ENCODE measurements at regions not wholly inside any gene's neighbourhood (a gene's known extent, or its start where the extent isn't known, plus 50 kb on each side); places are given as distances from the start of the nearest gene placed in this dataset.

DNA sequence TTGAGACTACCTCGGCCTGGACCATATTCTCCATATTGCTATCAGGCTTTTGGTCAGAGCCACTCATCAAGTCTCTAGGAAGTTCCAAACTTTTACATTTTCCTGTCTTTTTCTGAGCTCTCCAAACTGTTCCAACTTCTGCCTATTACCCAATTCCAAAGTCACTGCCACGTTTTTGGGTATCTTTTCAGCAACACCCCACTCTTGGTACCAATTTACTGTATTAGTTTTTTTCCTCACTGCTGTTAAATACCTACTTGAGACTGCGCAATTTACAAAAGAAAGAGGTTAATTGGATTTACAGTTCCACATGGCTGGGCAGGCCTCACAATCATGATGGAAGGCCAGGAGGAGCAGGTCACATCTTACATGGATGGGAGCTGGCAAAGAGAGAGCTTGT, 507.8 kb upstream of the ZNF608 start:
- H3K9me3 ChIP-seq (ENCODE audit: control insufficient read depth in 4 of 4, low read length in 3 of 4), result peaks cover 0 to 4% (median 3%) of the 10 kb centered on the region in 4 donors
- DNase-seq (ENCODE audit: low spot score), result no peak
- no peak overlapping the region for H3K4me3 ChIP-seq (ENCODE audit: low read depth in 1 of 3, low read length in 3 of 3)
- H3K27ac ChIP-seq (ENCODE audit: low read depth in 1 of 2, low read length in 2 of 2), result no peak overlapping the region
- 59% methylated on average over 3 of the region's 3 CpGs for WGBS
- H3K36me3 ChIP-seq (ENCODE audit: control insufficient read depth in 4 of 4, insufficient read depth in 3 of 4, low read depth in 1 of 4, low read length in 3 of 4), result no peaks in the 10 kb centered on the region
- TF ChIP-seq HNF4G (IDR thresholded peaks at IDR 0.05), result no peak
- no peak for TF ChIP-seq RAD21 (IDR thresholded peaks at IDR 0.05)
- no peaks in the 10 kb centered on the region for H3K4me1 ChIP-seq (ENCODE audit: control insufficient read depth in 4 of 4, insufficient read depth in 4 of 4, low read length in 3 of 4)
- no peak overlapping the region for H3K9ac ChIP-seq (ENCODE audit: low read depth in 1 of 2, low read length in 2 of 2)
- H3K27me3 ChIP-seq (ENCODE audit: control insufficient read depth in 4 of 4, insufficient read depth in 4 of 4, low read length in 3 of 4), result no peaks in the 10 kb centered on the region

DNA sequence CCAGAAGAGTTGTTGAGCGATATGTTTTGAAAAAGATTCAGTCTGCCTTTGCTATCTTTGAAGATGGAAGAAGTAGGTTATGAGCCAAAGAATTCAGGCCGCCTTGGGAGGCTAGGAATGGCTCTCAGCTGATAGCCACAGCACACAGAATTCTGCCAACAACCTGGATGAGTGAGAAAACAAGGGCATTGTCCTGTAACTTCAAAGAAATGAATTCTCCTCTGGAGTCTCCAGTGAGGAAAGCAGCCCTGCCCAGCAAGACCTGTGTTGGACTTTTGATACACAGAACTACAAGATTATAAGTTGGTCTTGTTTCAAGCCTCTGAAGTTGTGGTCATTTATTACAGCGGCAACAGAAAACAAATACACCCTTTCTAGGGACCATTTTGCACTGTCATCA, 509.9 kb upstream of the ZNF608 start:
- Histone ChIP-seq H3K27me3 (ENCODE audit: control insufficient read depth in 4 of 4, insufficient read depth in 4 of 4, low read length in 3 of 4) (no peaks in the 10 kb centered on the region), H3K9ac (ENCODE audit: low read depth in 1 of 2, low read length in 2 of 2) (no peak overlapping the region), H3K4me3 (ENCODE audit: low read depth in 1 of 3, low read length in 3 of 3) (no peak overlapping the region), H3K4me1 (ENCODE audit: control insufficient read depth in 4 of 4, insufficient read depth in 4 of 4, low read length in 3 of 4) (no peaks in the 10 kb centered on the region), H3K9me3 (ENCODE audit: control insufficient read depth in 4 of 4, low read length in 3 of 4) (peaks cover 0 to 4% (median 3%) of the 10 kb centered on the region in 4 donors), H3K36me3 (ENCODE audit: control insufficient read depth in 4 of 4, insufficient read depth in 3 of 4, low read depth in 1 of 4, low read length in 3 of 4) (no peaks in the 10 kb centered on the region), H3K27ac (ENCODE audit: low read depth in 1 of 2, low read length in 2 of 2) (no peak overlapping the region)
- WGBS, result 85% methylated on average over 3 of the region's 3 CpGs
- TF ChIP-seq FOXA1 (IDR thresholded peaks at IDR 0.05) (no peak), YY1 (IDR thresholded peaks at IDR 0.05) (no peak)
- DNase-seq (ENCODE audit: low spot score), result no peak

DNA sequence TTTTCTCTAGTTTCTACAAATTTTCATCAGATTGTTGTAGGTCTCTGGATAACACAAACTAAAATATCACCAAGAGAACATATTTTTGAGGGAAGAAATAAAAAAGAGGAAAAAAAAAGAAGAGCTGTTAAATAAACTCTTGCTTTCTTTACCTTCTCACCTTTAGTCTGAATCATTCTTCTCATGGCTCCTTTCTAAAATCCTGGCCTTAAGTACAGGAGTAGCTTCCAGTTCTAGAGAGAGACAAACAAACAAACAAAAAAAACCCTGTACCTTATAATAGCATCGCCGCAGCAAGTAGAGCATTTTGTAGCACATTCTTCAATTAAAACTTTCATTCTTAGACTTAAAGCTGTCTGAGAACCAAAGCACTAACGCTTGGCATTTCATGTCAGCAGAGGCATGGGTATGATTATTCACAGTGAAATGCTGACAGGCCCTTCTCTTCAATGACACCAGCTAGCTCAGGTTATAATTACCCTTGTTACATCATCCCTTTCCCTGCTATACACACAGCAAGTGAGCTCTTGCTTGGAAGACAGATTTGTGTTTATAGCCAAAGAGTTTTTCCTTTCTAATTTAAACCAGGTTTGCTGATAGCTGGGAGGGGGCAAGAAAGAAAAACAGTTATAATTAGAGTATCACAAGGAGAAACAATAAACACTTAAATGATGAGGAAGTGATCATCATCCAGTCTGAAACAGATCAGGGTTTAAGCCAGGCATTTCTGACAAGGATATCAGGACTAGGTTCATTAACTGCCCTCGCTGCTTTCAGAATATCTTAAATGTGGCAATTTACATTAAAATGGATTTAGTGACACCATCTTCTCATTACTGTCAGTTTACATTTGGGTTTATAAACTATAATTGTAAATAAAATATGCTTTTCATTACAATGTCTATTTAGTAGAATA, 510.9 kb upstream of the ZNF608 start:
- Histone ChIP-seq H3K9ac (ENCODE audit: low read depth in 1 of 2, low read length in 2 of 2) (no peak overlapping the region), H3K36me3 (ENCODE audit: control insufficient read depth in 4 of 4, insufficient read depth in 3 of 4, low read depth in 1 of 4, low read length in 3 of 4) (no peaks in the 10 kb centered on the region), H3K4me3 (ENCODE audit: low read depth in 1 of 3, low read length in 3 of 3) (no peak overlapping the region), H3K27me3 (ENCODE audit: control insufficient read depth in 4 of 4, insufficient read depth in 4 of 4, low read length in 3 of 4) (no peaks in the 10 kb centered on the region), H3K27ac (ENCODE audit: low read depth in 1 of 2, low read length in 2 of 2) (no peak overlapping the region), H3K4me1 (ENCODE audit: control insufficient read depth in 4 of 4, insufficient read depth in 4 of 4, low read length in 3 of 4) (no peaks in the 10 kb centered on the region), H3K9me3 (ENCODE audit: control insufficient read depth in 4 of 4, low read length in 3 of 4) (peaks cover 0 to 4% (median 3%) of the 10 kb centered on the region in 4 donors)
- DNase-seq (ENCODE audit: low spot score), result no peak
- TF ChIP-seq SP1 (IDR thresholded peaks at IDR 0.05), result no peak
- no peak for TF ChIP-seq FOXA2 (IDR thresholded peaks at IDR 0.05)
- no peak for TF ChIP-seq RAD21 (IDR thresholded peaks at IDR 0.05)
- TF ChIP-seq, protein P1, sequence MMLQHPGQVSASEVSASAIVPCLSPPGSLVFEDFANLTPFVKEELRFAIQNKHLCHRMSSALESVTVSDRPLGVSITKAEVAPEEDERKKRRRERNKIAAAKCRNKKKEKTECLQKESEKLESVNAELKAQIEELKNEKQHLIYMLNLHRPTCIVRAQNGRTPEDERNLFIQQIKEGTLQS (IDR thresholded peaks at IDR 0.05), result no peak
- TF ChIP-seq NR2F2 (IDR thresholded peaks at IDR 0.05), result no peak
- TF ChIP-seq HNF4A (conservative IDR thresholded peaks at IDR 0.05), result no peak
- TF ChIP-seq YY1 (IDR thresholded peaks at IDR 0.05), result no peak
- no peak for TF ChIP-seq GABPA (IDR thresholded peaks at IDR 0.05 in 1 of 2, conservative IDR thresholded peaks at IDR 0.05 in 1 of 2)
- TF ChIP-seq, protein P2, sequence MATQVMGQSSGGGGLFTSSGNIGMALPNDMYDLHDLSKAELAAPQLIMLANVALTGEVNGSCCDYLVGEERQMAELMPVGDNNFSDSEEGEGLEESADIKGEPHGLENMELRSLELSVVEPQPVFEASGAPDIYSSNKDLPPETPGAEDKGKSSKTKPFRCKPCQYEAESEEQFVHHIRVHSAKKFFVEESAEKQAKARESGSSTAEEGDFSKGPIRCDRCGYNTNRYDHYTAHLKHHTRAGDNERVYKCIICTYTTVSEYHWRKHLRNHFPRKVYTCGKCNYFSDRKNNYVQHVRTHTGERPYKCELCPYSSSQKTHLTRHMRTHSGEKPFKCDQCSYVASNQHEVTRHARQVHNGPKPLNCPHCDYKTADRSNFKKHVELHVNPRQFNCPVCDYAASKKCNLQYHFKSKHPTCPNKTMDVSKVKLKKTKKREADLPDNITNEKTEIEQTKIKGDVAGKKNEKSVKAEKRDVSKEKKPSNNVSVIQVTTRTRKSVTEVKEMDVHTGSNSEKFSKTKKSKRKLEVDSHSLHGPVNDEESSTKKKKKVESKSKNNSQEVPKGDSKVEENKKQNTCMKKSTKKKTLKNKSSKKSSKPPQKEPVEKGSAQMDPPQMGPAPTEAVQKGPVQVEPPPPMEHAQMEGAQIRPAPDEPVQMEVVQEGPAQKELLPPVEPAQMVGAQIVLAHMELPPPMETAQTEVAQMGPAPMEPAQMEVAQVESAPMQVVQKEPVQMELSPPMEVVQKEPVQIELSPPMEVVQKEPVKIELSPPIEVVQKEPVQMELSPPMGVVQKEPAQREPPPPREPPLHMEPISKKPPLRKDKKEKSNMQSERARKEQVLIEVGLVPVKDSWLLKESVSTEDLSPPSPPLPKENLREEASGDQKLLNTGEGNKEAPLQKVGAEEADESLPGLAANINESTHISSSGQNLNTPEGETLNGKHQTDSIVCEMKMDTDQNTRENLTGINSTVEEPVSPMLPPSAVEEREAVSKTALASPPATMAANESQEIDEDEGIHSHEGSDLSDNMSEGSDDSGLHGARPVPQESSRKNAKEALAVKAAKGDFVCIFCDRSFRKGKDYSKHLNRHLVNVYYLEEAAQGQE (IDR thresholded peaks at IDR 0.05), result no peak
- TF ChIP-seq, protein P3, sequence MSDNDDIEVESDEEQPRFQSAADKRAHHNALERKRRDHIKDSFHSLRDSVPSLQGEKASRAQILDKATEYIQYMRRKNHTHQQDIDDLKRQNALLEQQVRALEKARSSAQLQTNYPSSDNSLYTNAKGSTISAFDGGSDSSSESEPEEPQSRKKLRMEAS (IDR thresholded peaks at IDR 0.05), result no peak
- TF ChIP-seq RXRA (IDR thresholded peaks at IDR 0.05), result no peak
- no peak for TF ChIP-seq FOXA1 (IDR thresholded peaks at IDR 0.05)
- TF ChIP-seq HNF4G (IDR thresholded peaks at IDR 0.05), result no peak
- TF ChIP-seq, protein P4, sequence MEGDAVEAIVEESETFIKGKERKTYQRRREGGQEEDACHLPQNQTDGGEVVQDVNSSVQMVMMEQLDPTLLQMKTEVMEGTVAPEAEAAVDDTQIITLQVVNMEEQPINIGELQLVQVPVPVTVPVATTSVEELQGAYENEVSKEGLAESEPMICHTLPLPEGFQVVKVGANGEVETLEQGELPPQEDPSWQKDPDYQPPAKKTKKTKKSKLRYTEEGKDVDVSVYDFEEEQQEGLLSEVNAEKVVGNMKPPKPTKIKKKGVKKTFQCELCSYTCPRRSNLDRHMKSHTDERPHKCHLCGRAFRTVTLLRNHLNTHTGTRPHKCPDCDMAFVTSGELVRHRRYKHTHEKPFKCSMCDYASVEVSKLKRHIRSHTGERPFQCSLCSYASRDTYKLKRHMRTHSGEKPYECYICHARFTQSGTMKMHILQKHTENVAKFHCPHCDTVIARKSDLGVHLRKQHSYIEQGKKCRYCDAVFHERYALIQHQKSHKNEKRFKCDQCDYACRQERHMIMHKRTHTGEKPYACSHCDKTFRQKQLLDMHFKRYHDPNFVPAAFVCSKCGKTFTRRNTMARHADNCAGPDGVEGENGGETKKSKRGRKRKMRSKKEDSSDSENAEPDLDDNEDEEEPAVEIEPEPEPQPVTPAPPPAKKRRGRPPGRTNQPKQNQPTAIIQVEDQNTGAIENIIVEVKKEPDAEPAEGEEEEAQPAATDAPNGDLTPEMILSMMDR (IDR thresholded peaks at IDR 0.05; ENCODE audit: low read depth, low read length, missing input control), result no peak
- WGBS, result 83% methylated on average over 4 of the region's 4 CpGs

Data from liver (tissue), 8 donors.